Keratinocyte (primary cell): ENCODE measurements at regions not wholly inside any gene's neighbourhood (a gene's known extent, or its start where the extent isn't known, plus 50 kb on each side); places are given as distances from the start of the nearest gene placed in this dataset.

ENCODE experiments used
- CTCF ChIP-seq, 3 experiments: IDR thresholded peaks in 1 of 3; conservative IDR thresholded peaks in 1 of 3; optimal IDR thresholded peaks in 1 of 3; 2 replicates in 2 of 3; 3 replicates in 1 of 3; pipeline versions ENCODE3 to v1.5.1; 2011; ENCODE audit warnings: low read length in 3 of 3, mild to moderate bottlenecking in 3 of 3, moderate library complexity in 2 of 3, control low read depth in 1 of 3, inconsistent platforms in 1 of 3; ENCODE audit not compliant: insufficient read depth in 2 of 3; ENCODE audit errors: extremely low read depth in 1 of 3
- EZH2 ChIP-seq: IDR thresholded peaks from one replicate; pipeline ENCODE4 v1.6.1; 2012; ENCODE audit warnings: inconsistent platforms, mild to moderate bottlenecking, low read length, moderate library complexity

DNA sequence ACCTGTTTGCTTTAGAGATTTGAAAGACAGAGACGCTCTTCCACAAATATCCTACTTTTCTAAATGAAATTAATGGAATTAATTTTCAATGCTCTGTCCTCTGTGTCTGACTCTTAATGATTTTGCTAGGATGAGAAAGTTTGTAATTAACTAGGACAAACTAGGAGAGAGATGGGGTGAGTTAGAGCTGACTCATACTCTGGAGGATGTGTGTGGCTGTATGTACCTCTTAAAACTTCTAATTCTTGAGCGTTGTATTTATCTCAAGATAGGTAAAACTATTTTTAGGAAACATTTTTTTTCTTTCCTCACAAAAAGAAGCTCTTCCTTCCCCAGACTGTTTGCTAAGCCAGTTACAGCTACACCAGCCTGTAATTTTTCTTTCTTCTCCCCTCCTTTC is 178.8 kb upstream of the ANKRD30A start:
- no peak for TF ChIP-seq CTCF (optimal IDR thresholded peaks at IDR 0.05 in 1 of 3, IDR thresholded peaks at IDR 0.05 in 1 of 3, conservative IDR thresholded peaks at IDR 0.05 in 1 of 3; ENCODE audit: extremely low read depth in 1 of 3, insufficient read depth in 2 of 3, low read length in 3 of 3)
- no peak for TF ChIP-seq EZH2
